Osteocyte (in vitro differentiated cells): ENCODE measurements at regions not wholly inside any gene's neighbourhood (a gene's known extent, or its start where the extent isn't known, plus 50 kb on each side); places are given as distances from the start of the nearest gene placed in this dataset.

Experiments used
- DNase-seq: peaks from one replicate; pipeline ENCODE4 v3.0.0; 2021; ENCODE audit warnings: mixed read lengths; ENCODE audit not compliant: unreplicated experiment; ENCODE audit errors: extremely low spot score
- H3K27ac Mint-ChIP-seq: one replicate; pipeline ENCODE4 v1.8.0; 2021; ENCODE audit warnings: mild to moderate bottlenecking, mixed read lengths; ENCODE audit not compliant: unreplicated experiment
- H3K27me3 Mint-ChIP-seq: one replicate; pipeline ENCODE4 v1.8.0; 2021; ENCODE audit warnings: mixed read lengths; ENCODE audit not compliant: unreplicated experiment
- H3K36me3 Mint-ChIP-seq: one replicate; pipeline ENCODE4 v1.8.0; 2021; ENCODE audit warnings: mixed read lengths; ENCODE audit not compliant: unreplicated experiment
- H3K4me1 Mint-ChIP-seq: one replicate; pipeline ENCODE4 v1.8.0; 2021; ENCODE audit warnings: mixed read lengths; ENCODE audit not compliant: unreplicated experiment
- H3K4me3 Mint-ChIP-seq: one replicate; pipeline ENCODE4 v1.8.0; 2021; ENCODE audit warnings: mild to moderate bottlenecking, moderate library complexity, mixed read lengths; ENCODE audit not compliant: unreplicated experiment
- H3K9me3 Mint-ChIP-seq: one replicate; pipeline ENCODE4 v1.8.0; 2021; ENCODE audit warnings: mixed read lengths; ENCODE audit not compliant: unreplicated experiment
- TF ChIP-seq, protein P1 (sequence below): fragments of 200-600 bp; sonication (generic); IDR thresholded peaks from 2 replicates; pipeline ENCODE4 v1.5.0; 2021; ENCODE audit warnings: antibody characterized with exemption, mild to moderate bottlenecking, moderate library complexity

DNA sequence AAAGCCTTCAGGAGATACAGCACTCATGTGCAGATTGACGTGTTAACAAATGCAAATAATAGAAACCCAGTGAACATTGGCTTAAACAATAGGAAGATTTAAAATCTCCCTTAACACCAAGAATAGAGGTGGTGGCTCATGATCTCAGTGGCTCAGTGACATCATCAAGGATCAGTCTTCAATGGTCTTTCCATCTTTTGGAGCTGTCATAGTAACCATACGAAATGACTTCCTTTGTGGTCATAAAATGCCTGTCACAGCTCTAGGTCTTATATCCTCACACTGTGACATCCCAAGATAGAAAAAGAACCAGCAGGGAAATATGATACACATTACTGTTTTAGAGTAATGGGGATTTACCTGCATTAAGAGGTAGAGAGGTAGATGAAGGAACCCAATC, 59.6 kb upstream of the ACKR3 start:
- TF ChIP-seq, protein P1, sequence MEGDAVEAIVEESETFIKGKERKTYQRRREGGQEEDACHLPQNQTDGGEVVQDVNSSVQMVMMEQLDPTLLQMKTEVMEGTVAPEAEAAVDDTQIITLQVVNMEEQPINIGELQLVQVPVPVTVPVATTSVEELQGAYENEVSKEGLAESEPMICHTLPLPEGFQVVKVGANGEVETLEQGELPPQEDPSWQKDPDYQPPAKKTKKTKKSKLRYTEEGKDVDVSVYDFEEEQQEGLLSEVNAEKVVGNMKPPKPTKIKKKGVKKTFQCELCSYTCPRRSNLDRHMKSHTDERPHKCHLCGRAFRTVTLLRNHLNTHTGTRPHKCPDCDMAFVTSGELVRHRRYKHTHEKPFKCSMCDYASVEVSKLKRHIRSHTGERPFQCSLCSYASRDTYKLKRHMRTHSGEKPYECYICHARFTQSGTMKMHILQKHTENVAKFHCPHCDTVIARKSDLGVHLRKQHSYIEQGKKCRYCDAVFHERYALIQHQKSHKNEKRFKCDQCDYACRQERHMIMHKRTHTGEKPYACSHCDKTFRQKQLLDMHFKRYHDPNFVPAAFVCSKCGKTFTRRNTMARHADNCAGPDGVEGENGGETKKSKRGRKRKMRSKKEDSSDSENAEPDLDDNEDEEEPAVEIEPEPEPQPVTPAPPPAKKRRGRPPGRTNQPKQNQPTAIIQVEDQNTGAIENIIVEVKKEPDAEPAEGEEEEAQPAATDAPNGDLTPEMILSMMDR, result no peak
- peaks cover 5% of the 10 kb centered on the region for H3K4me1 Mint-ChIP-seq
- H3K27me3 Mint-ChIP-seq, result peaks cover 54% of the 10 kb centered on the region
- no peak for DNase-seq
- peaks cover 2% of the 10 kb centered on the region for H3K36me3 Mint-ChIP-seq
- no peaks in the 10 kb centered on the region for H3K9me3 Mint-ChIP-seq
- H3K27ac Mint-ChIP-seq, result no peak overlapping the region
- H3K4me3 Mint-ChIP-seq, result no peak overlapping the region

DNA sequence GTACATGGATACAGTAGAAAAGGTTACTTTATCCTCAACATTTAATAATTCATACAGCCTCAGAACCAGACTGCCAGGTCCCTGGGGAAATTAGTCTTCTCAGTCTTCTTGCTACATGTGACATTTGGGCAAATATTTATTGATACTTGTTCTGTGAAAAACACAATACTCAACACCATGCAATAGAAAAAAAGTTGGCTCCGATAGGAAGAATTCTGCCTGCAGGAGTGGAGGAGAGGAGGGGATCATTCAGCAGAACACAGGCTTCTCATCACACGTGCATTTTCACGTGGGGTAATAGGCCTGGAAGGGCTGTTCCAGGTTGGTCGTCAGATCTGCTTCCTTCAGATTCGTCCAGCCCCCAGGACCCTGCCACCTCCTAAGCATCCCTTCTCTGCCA, 58.4 kb upstream of the ACKR3 start:
- DNase-seq, result no peak
- Mint-ChIP-seq H3K36me3 (peaks cover 2% of the 10 kb centered on the region), H3K4me1 (peaks cover 5% of the 10 kb centered on the region), H3K9me3 (no peaks in the 10 kb centered on the region), H3K27ac (no peak overlapping the region), H3K4me3 (no peak overlapping the region), H3K27me3 (peaks cover 42% of the 10 kb centered on the region)
- TF ChIP-seq, protein P1, result no peak

DNA sequence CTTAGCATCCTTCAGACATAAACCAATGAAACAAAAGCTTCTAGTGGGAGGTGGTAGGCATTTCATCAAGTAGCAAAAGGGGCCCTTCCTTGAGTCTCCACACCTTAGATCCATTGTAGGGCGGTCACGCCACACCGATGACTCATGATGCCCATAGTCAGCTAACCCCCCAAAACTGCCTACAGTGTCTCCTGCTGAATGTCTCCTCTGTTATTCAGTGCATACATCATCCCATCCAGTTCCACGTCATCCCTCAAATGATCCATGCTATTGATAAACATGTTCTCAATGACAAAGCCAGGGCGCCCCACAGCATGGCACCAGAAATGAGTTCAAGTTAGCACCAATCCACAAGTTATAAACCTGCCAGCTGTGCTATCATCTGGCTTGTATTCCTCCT, 57.4 kb upstream of the ACKR3 start:
- H3K27ac Mint-ChIP-seq, result no peak overlapping the region
- no peak for DNase-seq

DNA sequence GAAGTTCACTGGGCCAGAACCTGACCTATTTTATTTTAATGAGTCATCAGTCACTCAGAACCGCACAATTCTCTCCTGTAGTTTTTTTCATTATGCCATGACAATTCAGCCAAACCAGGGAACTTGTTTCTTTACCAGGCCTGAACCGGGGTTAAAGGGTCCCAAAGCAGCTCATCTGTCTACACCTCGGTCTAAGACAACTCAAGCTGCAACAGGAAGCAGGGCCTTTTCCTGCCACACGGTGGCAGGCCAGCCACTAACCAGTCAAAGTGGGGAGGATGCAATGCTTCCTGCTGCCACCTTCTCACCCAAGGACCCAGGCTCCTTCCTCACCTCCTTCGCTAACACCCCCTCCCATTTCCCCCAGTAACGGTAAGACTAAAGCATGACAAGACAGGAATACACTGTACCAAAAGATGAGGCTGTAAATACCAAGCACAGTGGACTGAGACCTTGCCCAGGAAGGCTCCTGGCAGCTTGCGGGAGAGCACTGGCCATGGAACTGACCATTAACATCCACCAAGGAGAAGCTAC, 56.7 kb upstream of the ACKR3 start:
- Mint-ChIP-seq H3K9me3 (no peaks in the 10 kb centered on the region), H3K36me3 (no peaks in the 10 kb centered on the region), H3K27ac (no peak overlapping the region), H3K4me3 (no peak overlapping the region), H3K27me3 (peaks cover 27% of the 10 kb centered on the region), H3K4me1 (peaks cover 13% of the 10 kb centered on the region)
- DNase-seq, result no peak
- TF ChIP-seq, protein P1, result peak; percentile 89

More for the DNA sequence above, 57.4 kb upstream of the ACKR3 start:
- Mint-ChIP-seq H3K4me1 (peaks cover 7% of the 10 kb centered on the region), H3K9me3 (no peaks in the 10 kb centered on the region), H3K27me3 (peaks cover 32% of the 10 kb centered on the region), H3K36me3 (no peaks in the 10 kb centered on the region), H3K4me3 (no peak overlapping the region)
- TF ChIP-seq, protein P1, result no peak

DNA sequence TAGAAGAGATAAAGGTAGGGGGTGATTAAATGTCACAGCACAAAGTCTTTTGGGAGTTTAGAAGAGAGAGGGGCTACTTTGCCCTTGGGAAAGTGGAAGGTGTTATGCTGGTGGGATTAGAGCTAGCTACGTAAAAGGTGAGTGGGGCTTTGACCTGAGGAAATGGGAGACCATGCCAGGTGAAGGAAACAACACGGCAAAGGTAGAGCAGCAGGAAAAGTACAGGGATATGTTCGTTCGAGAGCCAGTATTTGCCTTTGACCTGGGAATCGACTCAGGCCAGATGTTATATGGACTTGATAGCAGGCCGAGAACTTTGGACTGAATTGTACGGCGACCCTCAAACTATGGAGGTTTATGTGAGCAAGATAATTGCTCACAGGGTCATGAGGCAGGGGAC, 55.7 kb upstream of the ACKR3 start:
- no peak overlapping the region for H3K4me3 Mint-ChIP-seq
- H3K36me3 Mint-ChIP-seq, result no peaks in the 10 kb centered on the region
- H3K9me3 Mint-ChIP-seq, result no peaks in the 10 kb centered on the region
- peaks cover 18% of the 10 kb centered on the region for H3K27me3 Mint-ChIP-seq
- peaks cover 16% of the 10 kb centered on the region for H3K4me1 Mint-ChIP-seq
- H3K27ac Mint-ChIP-seq, result no peak overlapping the region
- TF ChIP-seq, protein P1, result no peak
- DNase-seq, result no peak
